ENCODE measurements at regions not wholly inside any gene's neighbourhood (a gene's known extent, or its start where the extent isn't known, plus 50 kb on each side); places are given as distances from the start of the nearest gene placed in this dataset.

DNA sequence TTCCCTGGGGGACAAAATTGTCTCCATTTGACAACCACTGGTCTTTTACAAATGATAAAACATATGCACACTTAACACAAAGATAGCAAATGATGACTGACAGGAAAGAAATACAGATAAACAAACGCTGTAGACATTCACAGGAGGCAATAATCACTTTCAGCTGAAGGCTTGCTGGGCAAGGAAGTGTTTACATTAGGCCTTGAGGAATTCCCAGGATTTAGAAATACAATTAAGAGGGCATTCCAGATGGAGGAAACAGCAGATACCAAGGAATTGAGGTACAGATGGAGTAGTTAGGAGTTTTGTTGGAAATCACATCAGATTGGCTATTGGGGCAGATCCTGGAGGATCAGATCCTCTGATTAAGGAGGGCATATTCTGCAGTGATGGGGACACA, 93.9 kb downstream of the DYRK2 start:
- H3K27ac ChIP-seq, result no peak overlapping the region

DNA sequence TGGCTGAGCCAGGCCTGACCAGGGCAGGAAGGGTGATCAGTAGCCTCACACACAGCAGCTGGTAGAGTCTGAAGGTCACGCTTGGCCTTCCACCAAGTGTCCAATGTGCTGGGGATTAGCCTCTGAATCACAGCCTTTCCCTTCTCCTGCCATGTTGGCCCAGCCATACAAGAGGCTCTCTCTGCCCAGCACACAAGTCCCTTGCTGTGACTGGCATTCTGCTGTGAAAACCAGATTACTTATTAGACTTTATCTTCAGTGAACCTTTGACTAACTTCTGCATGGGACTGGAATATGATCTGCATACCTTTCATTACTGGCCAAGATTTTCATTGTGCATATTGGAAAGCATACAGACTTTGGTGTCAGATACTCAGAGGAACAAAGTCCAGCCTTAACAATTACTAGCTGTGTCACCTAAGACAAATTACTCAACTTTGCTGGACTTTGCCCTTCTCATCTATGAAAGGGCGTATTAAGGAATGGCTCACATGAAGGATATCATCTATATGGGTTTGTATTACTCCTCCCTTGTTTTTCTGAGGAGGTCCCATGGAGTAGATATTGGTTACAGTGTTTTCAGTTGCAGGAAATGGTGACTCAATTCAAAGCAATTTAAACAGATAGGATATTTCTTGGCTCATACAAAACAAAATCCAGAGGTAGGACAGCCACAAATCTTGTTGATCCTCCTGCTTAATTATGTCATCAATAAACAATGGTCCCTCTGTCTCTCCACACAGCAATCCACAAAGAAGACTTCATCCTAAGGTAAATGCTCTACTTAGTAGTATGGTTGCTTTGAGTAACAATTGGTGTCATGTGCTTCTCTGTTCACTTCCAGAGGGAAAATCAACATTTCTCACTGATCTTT, 99.6 kb downstream of the DYRK2 start:
- Histone ChIP-seq H3K4me3 (no peak overlapping the region), H3K36me3 (no peaks in the 10 kb centered on the region), H3K4me1 (no peaks in the 10 kb centered on the region), H3K27ac (no peak overlapping the region), H3K9me3 (no peaks in the 10 kb centered on the region), H3K27me3 (no peaks in the 10 kb centered on the region)
- intact Hi-C loops (cut with DNase I), result no loop called here
- DNase-seq (ENCODE audit: low spot score in 2 of 2), result no peak
- TF ChIP-seq, protein P1, sequence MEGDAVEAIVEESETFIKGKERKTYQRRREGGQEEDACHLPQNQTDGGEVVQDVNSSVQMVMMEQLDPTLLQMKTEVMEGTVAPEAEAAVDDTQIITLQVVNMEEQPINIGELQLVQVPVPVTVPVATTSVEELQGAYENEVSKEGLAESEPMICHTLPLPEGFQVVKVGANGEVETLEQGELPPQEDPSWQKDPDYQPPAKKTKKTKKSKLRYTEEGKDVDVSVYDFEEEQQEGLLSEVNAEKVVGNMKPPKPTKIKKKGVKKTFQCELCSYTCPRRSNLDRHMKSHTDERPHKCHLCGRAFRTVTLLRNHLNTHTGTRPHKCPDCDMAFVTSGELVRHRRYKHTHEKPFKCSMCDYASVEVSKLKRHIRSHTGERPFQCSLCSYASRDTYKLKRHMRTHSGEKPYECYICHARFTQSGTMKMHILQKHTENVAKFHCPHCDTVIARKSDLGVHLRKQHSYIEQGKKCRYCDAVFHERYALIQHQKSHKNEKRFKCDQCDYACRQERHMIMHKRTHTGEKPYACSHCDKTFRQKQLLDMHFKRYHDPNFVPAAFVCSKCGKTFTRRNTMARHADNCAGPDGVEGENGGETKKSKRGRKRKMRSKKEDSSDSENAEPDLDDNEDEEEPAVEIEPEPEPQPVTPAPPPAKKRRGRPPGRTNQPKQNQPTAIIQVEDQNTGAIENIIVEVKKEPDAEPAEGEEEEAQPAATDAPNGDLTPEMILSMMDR (IDR thresholded peaks at IDR 0.05), result no peak

More for the DNA sequence above, 93.9 kb downstream of the DYRK2 start:
- TF ChIP-seq, protein P1 (IDR thresholded peaks at IDR 0.05), result no peak
- intact Hi-C loops (cut with DNase I), result no loop called here
- no peaks in the 10 kb centered on the region for H3K4me1 ChIP-seq
- no peaks in the 10 kb centered on the region for H3K36me3 ChIP-seq
- DNase-seq (ENCODE audit: low spot score in 2 of 2), result no peak
- no peaks in the 10 kb centered on the region for H3K27me3 ChIP-seq
- H3K4me3 ChIP-seq, result no peak overlapping the region
- H3K9me3 ChIP-seq, result no peaks in the 10 kb centered on the region

DNA sequence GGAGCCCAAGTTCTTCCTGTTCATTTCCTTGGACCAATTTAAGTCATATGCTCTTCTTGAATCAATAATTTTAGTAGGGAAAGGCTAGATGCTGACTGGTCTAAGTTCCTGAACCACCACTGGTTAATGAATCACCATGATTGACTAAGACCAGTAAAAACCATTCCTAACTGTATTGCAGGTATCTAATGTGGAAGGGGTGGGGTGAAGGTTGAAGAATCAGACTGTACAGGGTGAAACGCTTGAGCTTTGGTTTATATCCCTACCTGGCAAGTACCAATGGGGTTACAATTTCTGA, 100.1 kb downstream of the DYRK2 start:
- no peak overlapping the region for H3K4me3 ChIP-seq
- no peaks in the 10 kb centered on the region for H3K27me3 ChIP-seq
- no peak overlapping the region for H3K27ac ChIP-seq
- no peaks in the 10 kb centered on the region for H3K36me3 ChIP-seq
- intact Hi-C loops (cut with DNase I), result no loop called here
- H3K4me1 ChIP-seq, result no peaks in the 10 kb centered on the region
- H3K9me3 ChIP-seq, result no peaks in the 10 kb centered on the region
- DNase-seq (ENCODE audit: low spot score in 2 of 2), result no peak
- TF ChIP-seq, protein P1 (IDR thresholded peaks at IDR 0.05), result no peak

DNA sequence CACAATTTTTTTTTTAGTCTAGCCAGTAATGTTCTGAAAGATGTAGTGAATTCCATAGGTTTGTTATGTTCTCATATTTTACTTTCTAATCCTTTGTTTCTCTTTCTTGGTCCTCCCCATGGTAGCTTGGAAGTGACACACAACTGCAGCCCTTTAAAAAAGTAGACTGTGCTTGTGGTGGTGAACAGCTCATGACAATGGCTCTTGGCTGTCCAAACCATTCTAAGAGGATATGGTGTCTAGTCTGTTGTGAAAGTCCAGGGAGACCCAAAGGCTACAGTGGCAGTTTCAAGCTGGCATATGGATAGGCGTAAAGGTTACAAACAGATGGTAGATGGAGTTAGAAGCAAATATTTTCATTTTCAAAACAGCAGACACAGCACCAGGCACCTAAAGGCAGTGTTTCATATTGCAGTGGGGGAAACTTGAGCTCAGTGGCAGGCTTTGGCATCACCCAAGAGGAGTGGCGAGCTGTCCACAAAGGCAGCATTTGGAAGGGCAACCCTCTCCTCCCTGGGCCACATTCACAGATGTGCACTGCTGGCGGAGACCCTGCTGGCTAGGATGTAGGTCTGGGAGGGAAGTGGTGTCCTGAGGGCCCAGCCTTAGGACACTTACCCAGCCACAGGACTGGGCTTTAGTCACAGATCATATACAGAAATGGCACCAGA, 102.1 kb downstream of the DYRK2 start:
- Histone ChIP-seq H3K4me1 (no peaks in the 10 kb centered on the region), H3K9me3 (no peaks in the 10 kb centered on the region), H3K27ac (no peak overlapping the region), H3K36me3 (no peaks in the 10 kb centered on the region), H3K4me3 (no peak overlapping the region), H3K27me3 (no peaks in the 10 kb centered on the region)
- no peak for DNase-seq (ENCODE audit: low spot score in 2 of 2)
- TF ChIP-seq, protein P1 (IDR thresholded peaks at IDR 0.05), result no peak
- intact Hi-C loops (cut with DNase I), result no loop called here

DNA sequence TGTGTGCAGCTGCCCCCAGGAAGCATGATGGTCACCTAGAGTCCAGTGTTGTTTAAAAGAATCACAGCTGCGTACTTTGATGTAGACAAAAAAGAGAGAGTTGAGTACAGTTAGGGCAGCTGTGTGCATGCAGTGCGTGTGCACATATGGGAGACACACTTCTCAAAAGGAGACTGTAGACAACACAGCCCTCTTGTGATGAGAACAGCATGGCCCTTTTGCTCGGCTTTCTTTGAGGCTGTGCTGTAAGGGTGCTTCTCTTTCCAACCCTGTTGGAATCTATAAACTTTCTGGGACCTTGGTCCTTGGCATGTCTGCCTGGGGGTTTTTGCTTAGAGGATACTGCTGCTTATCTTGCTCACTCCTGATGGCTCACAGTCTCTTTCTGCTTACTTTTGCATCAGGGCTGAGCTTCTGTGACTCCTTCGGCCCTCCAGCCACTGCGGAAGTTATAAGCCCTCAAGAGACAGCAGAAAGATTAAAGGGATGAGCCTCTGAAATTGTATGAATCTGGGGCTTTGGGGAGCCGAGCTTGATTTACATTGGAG, 102.9 kb downstream of the DYRK2 start:
- TF ChIP-seq, protein P1 (IDR thresholded peaks at IDR 0.05), result no peak
- Histone ChIP-seq H3K4me1 (no peaks in the 10 kb centered on the region), H3K9me3 (no peaks in the 10 kb centered on the region), H3K36me3 (no peaks in the 10 kb centered on the region), H3K27me3 (no peaks in the 10 kb centered on the region), H3K4me3 (no peak overlapping the region), H3K27ac (no peak overlapping the region)
- intact Hi-C loops (cut with DNase I), result no loop called here
- DNase-seq (ENCODE audit: low spot score in 2 of 2), result no peak
